ENCODE measurements at regions not wholly inside any gene's neighbourhood (a gene's known extent, or its start where the extent isn't known, plus 50 kb on each side); places are given as distances from the start of the nearest gene placed in this dataset.

GRCh38 chr17:74059479-74060240, 143.8 kb upstream of the RPL38 start:
- TF ChIP-seq CTCF (IDR thresholded peaks at IDR 0.05): no peak
- no peak for TF ChIP-seq POLR2A (IDR thresholded peaks at IDR 0.05)

Data from esophagus squamous epithelium (tissue), 4 donors.